GM19351 (cell line): ENCODE measurements at regions not wholly inside any gene's neighbourhood (a gene's known extent, or its start where the extent isn't known, plus 50 kb on each side); places are given as distances from the start of the nearest gene placed in this dataset.
A peak's percentile ranks its signal among the peaks of the same experiment; 100 is the strongest.
"Not testable (repeated sequence)": the region's sequence is repeated elsewhere in the genome, so short reads cannot be mapped to it uniquely, and the experiment has no call there.

Experiments
- ATAC-seq: cut with Tn5 transposase; IDR thresholded peaks from one replicate; pipeline ENCODE4 v1.9.1; 2021; ENCODE audit warnings: mild to moderate bottlenecking, moderate library complexity; ENCODE audit not compliant: unreplicated experiment

DNA sequence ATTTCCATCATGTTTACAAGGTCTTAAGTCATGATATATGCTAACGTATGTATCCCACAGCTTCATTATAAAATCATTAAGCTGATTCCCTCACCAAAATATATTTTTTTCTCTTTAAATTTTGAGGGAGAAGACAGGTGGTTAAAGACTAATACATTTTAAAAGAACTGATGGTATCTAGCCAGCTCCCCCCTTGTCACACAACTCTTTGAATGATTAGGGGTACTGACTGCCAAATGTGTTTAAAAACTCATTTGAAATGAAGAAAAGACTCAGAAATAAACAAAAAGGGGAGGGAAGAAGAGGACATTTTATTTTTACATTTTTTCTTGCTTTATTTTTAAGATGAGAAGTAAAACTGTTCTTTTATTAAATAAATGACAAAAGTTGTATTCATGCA lies 805.3 kb downstream of the SATB2 start:
- no peak for ATAC-seq

DNA sequence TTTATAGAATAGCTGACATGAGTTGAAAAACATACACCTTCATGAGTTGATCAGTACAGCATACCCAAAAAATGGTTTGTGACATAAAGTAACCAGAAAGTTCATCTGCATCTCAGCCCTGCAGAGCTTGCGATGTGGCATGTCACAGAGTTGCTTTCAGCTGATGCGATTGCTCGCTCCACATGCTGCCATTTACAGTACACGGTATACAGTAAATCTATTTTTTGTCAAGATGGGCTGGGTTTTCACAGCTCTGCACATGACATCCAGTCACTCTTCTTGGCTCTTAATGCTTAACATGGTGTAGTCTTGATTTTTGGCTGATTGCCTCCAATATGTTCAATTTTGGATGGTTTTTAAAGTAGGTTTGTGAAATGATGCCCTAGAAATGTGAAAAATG lies 811.9 kb downstream of the SATB2 start:
- ATAC-seq, result no peak

GRCh38 chr2:198641161-198641560 lies 816.6 kb downstream of the SATB2 start:
- no peak for ATAC-seq

GRCh38 chr2:198640463-198640862 lies 817.3 kb downstream of the SATB2 start:
- ATAC-seq, result no peak

- no peak for ATAC-seq
Measured at GRCh38 chr2:198639580-198639979, 818.2 kb downstream of the SATB2 start.

- ATAC-seq, result no peak
Measured at GRCh38 chr2:198638577-198638976, 819.2 kb downstream of the SATB2 start.

DNA sequence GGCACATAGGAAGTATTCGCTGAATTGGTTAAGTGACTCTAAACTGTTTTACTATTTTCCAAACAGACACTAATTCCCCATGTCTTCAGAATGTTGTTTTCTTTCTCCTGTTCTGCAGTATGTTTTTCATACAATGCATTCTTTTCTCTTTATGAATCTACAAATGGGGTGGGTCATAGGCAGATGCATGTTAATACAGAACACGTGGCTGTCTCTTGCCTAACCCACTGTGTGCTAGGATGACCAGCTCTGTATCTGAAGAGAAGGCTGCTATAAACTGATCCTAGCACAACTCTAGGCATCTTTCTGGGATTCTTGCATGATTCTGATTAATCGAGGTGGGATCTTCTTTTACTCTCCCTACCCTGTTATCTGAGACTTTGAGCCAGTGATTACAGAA lies 826.0 kb downstream of the PLCL1 start:
- ATAC-seq, result no peak

DNA sequence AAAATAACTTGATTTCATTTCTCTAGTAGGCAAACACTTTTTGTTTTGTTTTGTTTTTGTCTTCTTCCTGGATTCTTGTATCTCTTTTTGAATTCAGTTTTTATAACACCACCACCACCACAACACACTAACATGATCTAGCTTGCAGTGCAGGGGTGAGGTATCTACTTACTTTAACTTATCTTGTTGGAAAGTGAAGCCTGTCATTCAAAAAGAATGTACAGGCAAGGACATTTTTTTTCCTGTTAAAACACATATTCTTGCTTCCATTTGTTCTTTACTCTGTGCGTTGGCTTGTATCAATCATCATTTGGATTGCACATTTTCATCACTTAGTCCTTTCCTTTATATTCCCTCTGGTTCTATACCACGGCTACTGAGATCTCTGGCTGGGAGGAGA lies 824.2 kb downstream of the PLCL1 start:
- ATAC-seq, result no peak

GRCh38 chr2:198622986-198623730 lies 818.8 kb downstream of the PLCL1 start:
- no peak for ATAC-seq

- peak; percentile 62 for ATAC-seq
Measured at GRCh38 chr2:198615972-198616371, 811.6 kb downstream of the PLCL1 start.

DNA sequence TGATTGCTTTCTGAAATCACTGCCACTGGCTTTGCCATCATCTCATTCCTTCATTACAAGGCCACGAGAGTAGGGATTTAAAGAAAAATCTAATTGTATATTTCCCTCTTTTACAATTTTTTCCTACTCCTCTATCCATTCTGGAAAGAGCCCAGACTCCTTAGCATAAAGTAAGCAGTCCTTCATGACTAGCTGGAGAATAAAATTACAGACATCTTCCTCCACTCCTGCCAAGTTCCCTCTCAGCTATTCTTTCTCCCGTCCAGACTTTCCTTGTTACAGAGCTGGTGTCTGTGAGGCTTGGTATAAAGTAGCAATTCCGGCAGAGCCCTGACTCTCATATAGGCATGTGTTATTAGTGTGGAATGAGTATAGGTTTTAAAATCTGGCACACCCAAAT lies 806.8 kb downstream of the PLCL1 start:
- ATAC-seq, result no peak

DNA sequence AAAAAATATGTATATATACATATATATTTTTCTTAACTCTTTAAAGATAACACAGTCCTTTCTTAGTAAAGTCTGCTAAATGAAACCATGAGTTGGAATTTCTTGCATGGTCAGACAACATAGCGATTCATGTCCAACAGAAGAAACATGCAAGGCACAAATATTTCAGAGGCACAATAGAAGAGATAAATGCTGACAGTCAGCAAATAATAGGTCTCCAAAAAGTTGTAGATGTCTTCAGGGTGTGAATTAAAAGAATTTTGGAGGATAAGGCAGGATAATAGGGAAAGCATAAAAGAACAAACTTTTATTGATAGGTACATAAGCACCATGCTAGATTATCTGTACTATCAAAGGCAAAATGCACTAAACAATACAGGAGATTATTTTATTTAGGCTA lies 800.2 kb downstream of the PLCL1 start:
- ATAC-seq, result no peak

- not testable (repeated sequence) for ATAC-seq
Measured at GRCh38 chr2:198602986-198603385, 798.6 kb downstream of the PLCL1 start.

DNA sequence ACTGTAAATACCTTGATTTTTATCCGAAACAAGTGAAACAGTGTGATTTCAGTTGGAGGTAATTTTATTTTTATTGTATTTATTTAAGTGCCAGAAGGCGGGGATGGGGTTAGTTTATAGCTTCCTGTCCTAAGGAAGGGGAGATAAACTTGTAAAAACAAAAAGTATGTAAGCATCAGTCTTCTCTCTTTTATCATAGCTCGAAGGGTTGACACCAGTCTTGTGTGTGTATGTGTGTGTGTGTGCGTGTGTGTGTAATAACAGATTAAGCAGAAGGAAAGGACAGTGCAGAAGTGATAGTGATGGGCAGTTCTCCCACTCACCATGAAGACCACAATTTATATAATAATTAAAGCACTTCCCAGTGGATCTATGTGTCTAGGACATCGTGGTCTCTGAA lies 793.3 kb downstream of the PLCL1 start:
- ATAC-seq, result no peak

DNA sequence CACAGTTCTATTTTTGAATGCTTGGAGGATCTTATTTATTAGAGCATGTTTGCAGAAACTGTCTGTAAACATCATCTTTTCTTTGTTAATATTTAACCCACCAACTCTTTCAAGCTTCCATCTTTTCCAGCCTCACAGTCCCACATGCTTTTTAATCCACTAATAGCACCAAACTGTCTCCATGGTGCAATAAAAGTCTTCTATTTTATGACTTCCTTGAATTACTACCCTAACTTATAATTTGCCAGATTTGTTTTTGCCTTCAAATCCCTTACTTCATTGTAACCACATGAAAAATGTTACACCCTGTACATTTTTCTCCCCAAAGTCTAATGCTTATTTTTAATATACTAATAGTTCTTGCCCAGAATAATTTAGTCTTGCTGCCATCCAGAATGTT lies 792.6 kb downstream of the PLCL1 start:
- no peak for ATAC-seq

DNA sequence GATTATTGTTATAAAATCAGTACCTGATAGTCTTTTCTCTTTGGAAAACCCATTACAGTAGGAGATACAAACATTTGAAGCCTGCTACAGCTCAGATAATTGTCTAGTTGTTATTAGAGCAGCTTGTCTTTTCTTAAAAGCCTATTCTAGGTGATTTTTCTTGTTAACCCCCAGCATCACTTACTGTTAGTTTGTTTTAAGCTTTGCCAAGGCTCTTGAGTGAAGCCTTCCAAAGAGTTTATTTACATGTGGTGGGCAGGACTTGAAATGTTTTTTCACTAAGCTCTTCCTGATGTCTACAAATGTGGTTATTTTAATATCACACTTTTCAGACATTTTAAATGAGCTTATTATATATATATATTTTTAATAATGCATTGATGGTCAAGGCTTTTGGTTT lies 791.3 kb downstream of the PLCL1 start:
- ATAC-seq, result no peak

DNA sequence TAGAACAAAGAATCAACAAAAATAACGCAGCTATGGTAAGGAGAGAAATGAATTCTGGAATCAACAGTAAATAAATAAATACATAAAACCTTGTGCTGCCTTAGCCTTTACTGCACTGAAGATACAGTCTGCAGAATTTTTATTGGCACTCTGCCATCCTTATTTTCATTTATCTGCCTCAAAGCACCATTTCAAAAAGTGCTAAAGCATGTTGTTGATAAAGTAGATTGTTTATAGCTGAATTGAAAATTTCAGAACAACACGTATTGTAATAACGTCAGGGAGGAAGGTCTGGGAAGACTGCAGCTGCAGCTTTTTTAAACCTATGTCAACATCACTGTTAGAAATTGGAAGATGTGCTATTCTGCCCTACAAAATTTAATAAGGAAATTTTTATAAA lies 787.2 kb downstream of the PLCL1 start:
- ATAC-seq, result no peak

DNA sequence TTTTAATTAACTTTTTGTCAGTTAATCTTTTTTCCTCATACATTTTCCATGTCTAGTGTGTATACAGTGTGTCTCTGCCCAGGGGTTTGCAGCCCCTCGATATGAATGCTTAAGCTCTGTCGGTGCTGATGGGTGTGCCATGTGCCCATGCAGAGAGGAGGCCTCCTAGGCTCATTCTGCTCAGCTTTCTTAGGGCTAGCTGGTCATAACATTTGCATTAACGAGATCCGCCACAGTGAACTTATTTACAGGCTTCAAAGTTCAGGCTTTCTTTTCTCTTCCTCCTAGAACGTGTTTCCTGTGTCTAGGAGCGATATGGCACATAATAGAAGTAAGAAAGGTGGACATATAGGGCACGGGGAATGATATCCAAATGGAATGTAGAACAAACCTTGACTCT lies 783.3 kb downstream of the PLCL1 start:
- ATAC-seq, result no peak

DNA sequence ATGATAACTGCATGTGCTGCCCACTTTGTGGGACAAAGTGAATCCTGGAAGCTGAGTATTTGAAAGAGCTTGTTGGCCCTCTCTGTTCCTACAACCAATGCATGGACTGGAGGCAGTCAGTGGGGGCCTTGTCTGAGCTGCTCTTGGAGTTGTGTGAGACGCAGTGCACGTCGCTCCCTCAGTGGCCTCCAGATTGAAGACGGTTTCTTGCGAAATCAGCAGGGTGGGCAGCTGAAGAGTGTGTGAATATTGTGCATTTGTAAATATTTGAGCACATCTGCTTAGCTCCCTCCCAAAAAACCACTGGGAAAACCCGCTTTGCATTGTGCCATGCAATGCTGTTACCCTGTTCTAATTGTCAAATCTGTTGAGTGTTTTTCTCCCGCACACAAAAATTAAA lies 782.8 kb downstream of the PLCL1 start:
- no peak for ATAC-seq

DNA sequence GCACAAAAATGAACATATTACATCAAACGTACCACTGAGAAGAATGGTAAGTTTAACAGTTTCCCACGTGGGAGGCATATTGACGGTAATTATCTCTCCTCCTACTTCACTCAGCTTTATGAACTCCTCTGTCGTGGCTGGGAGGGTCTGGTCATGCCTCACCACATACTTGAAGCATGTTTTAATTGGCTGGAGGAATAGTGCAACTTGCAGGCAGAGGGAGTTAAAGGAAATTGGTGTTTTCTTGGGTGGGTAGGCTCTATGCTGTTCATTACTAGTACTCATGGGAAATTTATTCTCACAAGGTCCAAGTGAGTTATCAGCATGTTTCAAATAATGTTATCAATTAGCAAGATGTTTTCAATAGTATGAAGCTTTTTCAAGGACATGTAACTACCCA lies 767.0 kb downstream of the PLCL1 start:
- no peak for ATAC-seq

GRCh38 chr2:198558176-198558575 lies 753.8 kb downstream of the PLCL1 start:
- ATAC-seq, result no peak

GRCh38 chr2:198546122-198546521 lies 741.7 kb downstream of the PLCL1 start:
- ATAC-seq, result no peak

GRCh38 chr2:198545411-198545810 lies 741.0 kb downstream of the PLCL1 start:
- no peak for ATAC-seq
